ENCODE measurements at regions not wholly inside any gene's neighbourhood (a gene's known extent, or its start where the extent isn't known, plus 50 kb on each side); places are given as distances from the start of the nearest gene placed in this dataset.

- Histone ChIP-seq H3K36me3 (ENCODE audit: low read depth) (no peaks in the 10 kb centered on the region), H3K9me3 (ENCODE audit: insufficient read depth, low read depth) (no peaks in the 10 kb centered on the region), H3K27ac (no peak overlapping the region), H3K4me2 (no peak overlapping the region), H3K79me2 (ENCODE audit: low read depth) (no peaks in the 10 kb centered on the region), H3K4me1 (replicated peaks; ENCODE audit: insufficient read depth) (no peaks in the 10 kb centered on the region), H3K9me2 (ENCODE audit: insufficient read depth) (no peaks in the 10 kb centered on the region), H3F3A (ENCODE audit: insufficient read depth, low read depth) (no peaks in the 10 kb centered on the region), H3K4me3 (no peak overlapping the region), H3K27me3 (ENCODE audit: insufficient read depth, low read depth) (no peaks in the 10 kb centered on the region), H2AFZ (no peak overlapping the region), H4K20me1 (ENCODE audit: insufficient read depth) (no peaks in the 10 kb centered on the region)
- CTCF ChIA-PET: no interaction called here
- TF ChIP-seq, protein P1, sequence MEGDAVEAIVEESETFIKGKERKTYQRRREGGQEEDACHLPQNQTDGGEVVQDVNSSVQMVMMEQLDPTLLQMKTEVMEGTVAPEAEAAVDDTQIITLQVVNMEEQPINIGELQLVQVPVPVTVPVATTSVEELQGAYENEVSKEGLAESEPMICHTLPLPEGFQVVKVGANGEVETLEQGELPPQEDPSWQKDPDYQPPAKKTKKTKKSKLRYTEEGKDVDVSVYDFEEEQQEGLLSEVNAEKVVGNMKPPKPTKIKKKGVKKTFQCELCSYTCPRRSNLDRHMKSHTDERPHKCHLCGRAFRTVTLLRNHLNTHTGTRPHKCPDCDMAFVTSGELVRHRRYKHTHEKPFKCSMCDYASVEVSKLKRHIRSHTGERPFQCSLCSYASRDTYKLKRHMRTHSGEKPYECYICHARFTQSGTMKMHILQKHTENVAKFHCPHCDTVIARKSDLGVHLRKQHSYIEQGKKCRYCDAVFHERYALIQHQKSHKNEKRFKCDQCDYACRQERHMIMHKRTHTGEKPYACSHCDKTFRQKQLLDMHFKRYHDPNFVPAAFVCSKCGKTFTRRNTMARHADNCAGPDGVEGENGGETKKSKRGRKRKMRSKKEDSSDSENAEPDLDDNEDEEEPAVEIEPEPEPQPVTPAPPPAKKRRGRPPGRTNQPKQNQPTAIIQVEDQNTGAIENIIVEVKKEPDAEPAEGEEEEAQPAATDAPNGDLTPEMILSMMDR (conservative IDR thresholded peaks at IDR 0.05): peak; percentile 38; the same call in 1 of the 2 replicates
- no peak for TF ChIP-seq EZH2 (IDR thresholded peaks at IDR 0.05; ENCODE audit: low read depth)
- POLR2A ChIA-PET (ENCODE audit: unreplicated experiment): no interaction called here
- no TSS peak for BruUV-seq (replicated peaks)
- intact Hi-C loops (cut with micrococcal nuclease; ENCODE audit: unreplicated experiment): no loop called here
- DNase-seq: no peak
These were observed 804.9 kb downstream of the RAB28 start for GRCh38 chr4:12679217-12679616.

DNA sequence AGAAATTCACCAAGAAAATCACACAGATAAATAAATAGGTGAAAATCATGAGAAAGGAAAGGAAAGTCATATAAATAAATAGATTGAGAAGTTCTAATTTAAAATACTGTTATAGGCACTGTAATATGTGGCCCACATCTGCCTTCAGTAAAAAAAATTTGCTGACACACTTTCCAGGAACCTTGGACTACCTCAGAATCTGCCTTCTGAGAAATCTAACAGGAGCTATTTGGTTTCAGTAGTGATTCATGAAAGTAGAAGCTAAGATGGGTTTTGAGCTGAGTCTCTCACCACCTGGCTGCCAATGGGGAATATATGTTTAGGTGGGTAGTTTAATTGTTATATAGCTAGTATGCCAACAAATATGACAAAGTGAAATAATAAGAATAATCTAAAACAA, 810.0 kb downstream of the RAB28 start:
- Histone ChIP-seq H4K20me1 (ENCODE audit: insufficient read depth) (no peaks in the 10 kb centered on the region), H3K79me2 (ENCODE audit: low read depth) (no peaks in the 10 kb centered on the region), H3K4me1 (replicated peaks; ENCODE audit: insufficient read depth) (no peaks in the 10 kb centered on the region), H3F3A (ENCODE audit: insufficient read depth, low read depth) (no peaks in the 10 kb centered on the region), H2AFZ (no peak overlapping the region), H3K9me3 (ENCODE audit: insufficient read depth, low read depth) (no peaks in the 10 kb centered on the region), H3K9me2 (ENCODE audit: insufficient read depth) (no peaks in the 10 kb centered on the region), H3K36me3 (ENCODE audit: low read depth) (no peaks in the 10 kb centered on the region), H3K27me3 (ENCODE audit: insufficient read depth, low read depth) (no peaks in the 10 kb centered on the region), H3K4me3 (no peak overlapping the region), H3K4me2 (no peak overlapping the region), H3K27ac (no peak overlapping the region)
- intact Hi-C loops (cut with micrococcal nuclease; ENCODE audit: unreplicated experiment): no loop called here
- ChIA-PET CTCF (no interaction called here), POLR2A (ENCODE audit: unreplicated experiment) (no interaction called here)
- TF ChIP-seq, protein P1 (conservative IDR thresholded peaks at IDR 0.05): no peak
- no peak for TF ChIP-seq EZH2 (IDR thresholded peaks at IDR 0.05; ENCODE audit: low read depth)
- no TSS peak for BruUV-seq (replicated peaks)
- DNase-seq: no peak

DNA sequence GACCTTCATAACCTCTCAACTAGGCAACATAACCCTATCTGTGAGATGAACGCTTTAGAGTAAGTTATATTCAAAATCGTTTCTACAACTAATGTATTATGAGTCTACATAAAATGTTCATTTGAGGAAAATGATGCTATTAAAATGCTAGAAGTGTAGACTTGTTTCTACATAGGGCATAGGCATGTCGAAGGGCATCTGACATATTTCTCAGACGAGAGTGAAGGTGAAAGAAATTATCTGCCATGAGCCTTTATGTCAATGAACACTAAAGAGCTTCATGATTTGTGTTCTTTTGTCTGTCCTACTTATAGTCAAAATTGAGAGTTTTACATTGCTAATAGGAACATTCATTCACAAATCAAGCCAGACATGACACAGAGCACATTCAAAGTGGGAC, 811.8 kb downstream of the RAB28 start:
- no peaks in the 10 kb centered on the region for H3F3A ChIP-seq (ENCODE audit: insufficient read depth, low read depth)
- no peaks in the 10 kb centered on the region for H3K9me3 ChIP-seq (ENCODE audit: insufficient read depth, low read depth)
- no TSS peak for BruUV-seq (replicated peaks)
- no peaks in the 10 kb centered on the region for H3K79me2 ChIP-seq (ENCODE audit: low read depth)
- H3K4me1 ChIP-seq (replicated peaks; ENCODE audit: insufficient read depth): no peaks in the 10 kb centered on the region
- H4K20me1 ChIP-seq (ENCODE audit: insufficient read depth): no peaks in the 10 kb centered on the region
- no peaks in the 10 kb centered on the region for H3K36me3 ChIP-seq (ENCODE audit: low read depth)
- POLR2A ChIA-PET (ENCODE audit: unreplicated experiment): no interaction called here
- H3K9me2 ChIP-seq (ENCODE audit: insufficient read depth): no peaks in the 10 kb centered on the region
- no peak overlapping the region for H2AFZ ChIP-seq
- no peak overlapping the region for H3K27ac ChIP-seq
- TF ChIP-seq, protein P1 (conservative IDR thresholded peaks at IDR 0.05): no peak
- TF ChIP-seq EZH2 (IDR thresholded peaks at IDR 0.05; ENCODE audit: low read depth): no peak
- CTCF ChIA-PET: no interaction called here
- DNase-seq: no peak
- H3K27me3 ChIP-seq (ENCODE audit: insufficient read depth, low read depth): no peaks in the 10 kb centered on the region
- H3K4me2 ChIP-seq: no peak overlapping the region
- intact Hi-C loops (cut with micrococcal nuclease; ENCODE audit: unreplicated experiment): no loop called here
- no peak overlapping the region for H3K4me3 ChIP-seq

All from PC-9 (cell line).